RWPE2 (cell line): ENCODE measurements at regions not wholly inside any gene's neighbourhood (a gene's known extent, or its start where the extent isn't known, plus 50 kb on each side); places are given as distances from the start of the nearest gene placed in this dataset.

Source experiments
- ATAC-seq: fragments of 200-7000 bp; cut with Tn5 transposase; 3 replicates; pipeline ENCODE4 v1.9.1; 2021; ENCODE audit warnings: low read depth
- DNase-seq: peaks from one replicate; pipeline ENCODE4 v3.0.0-alpha.2; 2020; ENCODE audit warnings: low spot score
- H3K27ac ChIP-seq: fragments of 450-650 bp; 2 replicates; pipeline ENCODE4 v1.5.1; 2017; ENCODE audit warnings: mild to moderate bottlenecking; ENCODE audit not compliant: poor library complexity, severe bottlenecking
- H3K27me3 ChIP-seq: fragments of 250-450 bp; sonication (Bioruptor Pico); 2 replicates; pipeline ENCODE4 v1.5.1; 2021; ENCODE audit warnings: mild to moderate bottlenecking, moderate library complexity; ENCODE audit not compliant: insufficient read depth, poor library complexity, severe bottlenecking
- H3K36me3 ChIP-seq: fragments of 250-450 bp; sonication (Bioruptor Pico); 2 replicates; pipeline ENCODE4 v1.5.1; 2020; ENCODE audit warnings: low read depth, mild to moderate bottlenecking, moderate library complexity
- H3K4me1 ChIP-seq: fragments of 250-450 bp; sonication (Bioruptor Pico); 2 replicates; pipeline ENCODE4 v1.5.1; 2021; ENCODE audit warnings: mild to moderate bottlenecking, moderate library complexity; ENCODE audit not compliant: insufficient read depth, poor library complexity, severe bottlenecking
- H3K4me3 ChIP-seq: fragments of 250-450 bp; sonication (Bioruptor Pico); 2 replicates; pipeline ENCODE4 v1.5.1; 2021; ENCODE audit warnings: mild to moderate bottlenecking, moderate library complexity; ENCODE audit not compliant: severe bottlenecking
- H3K9me3 ChIP-seq: fragments of 250-450 bp; sonication (Bioruptor Pico); 2 replicates; pipeline ENCODE4 v1.5.1; 2021; ENCODE audit warnings: mild to moderate bottlenecking, moderate library complexity; ENCODE audit not compliant: severe bottlenecking
- CTCF ChIP-seq: fragments of 450-650 bp; IDR thresholded peaks from one replicate; pipeline ENCODE4 v1.5.1; 2017; ENCODE audit warnings: mild to moderate bottlenecking, moderate library complexity; ENCODE audit not compliant: poor library complexity, severe bottlenecking

GRCh38 chr6:1070085-1070521, 241.8 kb upstream of the FOXQ1 start:
- no peak overlapping the region for H3K27ac ChIP-seq
- no peak for TF ChIP-seq CTCF

GRCh38 chr6:1068905-1069304, 243.0 kb upstream of the FOXQ1 start:
- no peak for TF ChIP-seq CTCF
- no peak for ATAC-seq
- H3K36me3 ChIP-seq, result no peaks in the 10 kb centered on the region
- peaks cover 9% of the 10 kb centered on the region for H3K4me1 ChIP-seq
- H3K27ac ChIP-seq, result no peak overlapping the region
- no peaks in the 10 kb centered on the region for H3K27me3 ChIP-seq
- H3K4me3 ChIP-seq, result no peak overlapping the region
- H3K9me3 ChIP-seq, result no peaks in the 10 kb centered on the region
- DNase-seq, result no peak

More at GRCh38 chr6:1070085-1070521, 241.8 kb upstream of the FOXQ1 start:
- DNase-seq (no peak), ATAC-seq (no peak)
- Histone ChIP-seq H3K27me3 (no peaks in the 10 kb centered on the region), H3K4me3 (no peak overlapping the region), H3K36me3 (no peaks in the 10 kb centered on the region), H3K9me3 (no peaks in the 10 kb centered on the region), H3K4me1 (peaks cover 5% of the 10 kb centered on the region)

GRCh38 chr6:1068068-1068467, 243.8 kb upstream of the FOXQ1 start:
- H3K9me3 ChIP-seq, result no peaks in the 10 kb centered on the region
- H3K4me3 ChIP-seq, result no peak overlapping the region
- no peaks in the 10 kb centered on the region for H3K27me3 ChIP-seq
- no peak overlapping the region for H3K27ac ChIP-seq
- TF ChIP-seq CTCF, result no peak
- peaks cover 15% of the 10 kb centered on the region for H3K4me1 ChIP-seq
- no peaks in the 10 kb centered on the region for H3K36me3 ChIP-seq
- DNase-seq (no peak), ATAC-seq (peak; percentile 41)

- TF ChIP-seq CTCF, result no peak
- DNase-seq (no peak), ATAC-seq (no peak)
- no peak overlapping the region for H3K4me3 ChIP-seq
- no peak overlapping the region for H3K27ac ChIP-seq
- no peaks in the 10 kb centered on the region for H3K9me3 ChIP-seq
- no peaks in the 10 kb centered on the region for H3K27me3 ChIP-seq
- no peaks in the 10 kb centered on the region for H3K36me3 ChIP-seq
- peaks cover 15% of the 10 kb centered on the region for H3K4me1 ChIP-seq
Measured at GRCh38 chr6:1067346-1067745, 244.6 kb upstream of the FOXQ1 start.

GRCh38 chr6:1066449-1067090, 245.3 kb upstream of the FOXQ1 start:
- Histone ChIP-seq H3K27ac (no peak overlapping the region), H3K4me3 (no peak overlapping the region), H3K9me3 (no peaks in the 10 kb centered on the region), H3K36me3 (no peaks in the 10 kb centered on the region), H3K27me3 (no peaks in the 10 kb centered on the region), H3K4me1 (peaks cover 15% of the 10 kb centered on the region)
- no peak for TF ChIP-seq CTCF
- no peak for ATAC-seq
- DNase-seq, result no peak
